ENCODE measurements at regions not wholly inside any gene's neighbourhood (a gene's known extent, or its start where the extent isn't known, plus 50 kb on each side); places are given as distances from the start of the nearest gene placed in this dataset.
A peak's percentile ranks its signal among the peaks of the same experiment; 100 is the strongest.
"Not testable (repeated sequence)": the region's sequence is repeated elsewhere in the genome, so short reads cannot be mapped to it uniquely, and the experiment has no call there.

- not testable (repeated sequence) for DNase-seq (ENCODE audit: low read depth)
Measured at GRCh38 chr12:84391176-84391575, 521.4 kb downstream of the SLC6A15 start.

- no peak for DNase-seq (ENCODE audit: low read depth)
Measured at GRCh38 chr12:84384384-84384783, 528.2 kb downstream of the SLC6A15 start.

GRCh38 chr12:84382486-84382885 lies 530.1 kb downstream of the SLC6A15 start:
- peak; percentile 38 for DNase-seq (ENCODE audit: low read depth)

GRCh38 chr12:84376320-84376719 lies 536.3 kb downstream of the SLC6A15 start:
- no peak for DNase-seq (ENCODE audit: low read depth)

- no peak for DNase-seq (ENCODE audit: low read depth)
Measured at GRCh38 chr12:84375449-84376170, 537.0 kb downstream of the SLC6A15 start.

GRCh38 chr12:84362552-84362897 lies 550.1 kb downstream of the SLC6A15 start:
- DNase-seq (ENCODE audit: low read depth), result no peak

- DNase-seq (ENCODE audit: low read depth), result no peak
Measured at GRCh38 chr12:84361651-84362551, 550.7 kb downstream of the SLC6A15 start.

GRCh38 chr12:84357314-84357713 lies 555.3 kb downstream of the SLC6A15 start:
- DNase-seq (ENCODE audit: low read depth), result no peak

- no peak for DNase-seq (ENCODE audit: low read depth)
Measured at GRCh38 chr12:84356224-84356623, 556.4 kb downstream of the SLC6A15 start.

GRCh38 chr12:84355561-84355960 lies 557.0 kb downstream of the SLC6A15 start:
- DNase-seq (ENCODE audit: low read depth), result no peak

- DNase-seq (ENCODE audit: low read depth), result no peak
Measured at GRCh38 chr12:84348582-84348981, 564.0 kb downstream of the SLC6A15 start.

GRCh38 chr12:84341467-84342193 lies 571.0 kb downstream of the SLC6A15 start:
- DNase-seq (ENCODE audit: low read depth), result no peak

- no peak for DNase-seq (ENCODE audit: low read depth)
Measured at GRCh38 chr12:84336231-84336630, 576.4 kb downstream of the SLC6A15 start.

GRCh38 chr12:84329938-84330337 lies 582.7 kb downstream of the SLC6A15 start:
- DNase-seq (ENCODE audit: low read depth), result no peak

GRCh38 chr12:84315926-84316325 lies 596.7 kb downstream of the SLC6A15 start:
- DNase-seq (ENCODE audit: low read depth), result no peak

GRCh38 chr12:84313323-84313675 lies 599.3 kb downstream of the SLC6A15 start:
- DNase-seq (ENCODE audit: low read depth), result no peak

GRCh38 chr12:84308211-84308610 lies 604.4 kb downstream of the SLC6A15 start:
- DNase-seq (ENCODE audit: low read depth), result no peak

GRCh38 chr12:84305144-84305543 lies 607.5 kb downstream of the SLC6A15 start:
- DNase-seq (ENCODE audit: low read depth), result peak; percentile 15

- DNase-seq (ENCODE audit: low read depth), result no peak
Measured at GRCh38 chr12:84294246-84294645, 618.4 kb downstream of the SLC6A15 start.

GRCh38 chr12:84290168-84290567 lies 622.4 kb downstream of the SLC6A15 start:
- no peak for DNase-seq (ENCODE audit: low read depth)

GRCh38 chr12:84277986-84278385 lies 634.6 kb downstream of the SLC6A15 start:
- DNase-seq (ENCODE audit: low read depth), result no peak

GRCh38 chr12:84276215-84276614 lies 636.4 kb downstream of the SLC6A15 start:
- DNase-seq (ENCODE audit: low read depth), result no peak

GRCh38 chr12:84272324-84272723 lies 640.3 kb downstream of the SLC6A15 start:
- no peak for DNase-seq (ENCODE audit: low read depth)

Data from RPMI7951 (cell line).